ENCODE measurements at regions not wholly inside any gene's neighbourhood (a gene's known extent, or its start where the extent isn't known, plus 50 kb on each side); places are given as distances from the start of the nearest gene placed in this dataset.

GRCh38 chr20:36097337-36098151 lies 57.0 kb upstream of the EPB41L1 start:
- Histone ChIP-seq H3K9me1 (ENCODE audit: control insufficient read depth, extremely low read depth, insufficient read depth, low read length) (no peaks in the 10 kb centered on the region), H3K27me3 (ENCODE audit: control insufficient read depth, extremely low read depth, insufficient read depth, low read length) (no peaks in the 10 kb centered on the region), H3K9ac (ENCODE audit: control insufficient read depth, extremely low read depth, insufficient read depth, low read length) (no peak overlapping the region), H2AFZ (ENCODE audit: control insufficient read depth, low read length) (peak overlapping the region; percentile 11), H4K20me1 (ENCODE audit: control insufficient read depth, extremely low read depth, insufficient read depth, low read length) (no peaks in the 10 kb centered on the region), H3K27ac (ENCODE audit: control insufficient read depth, insufficient read depth, low read length) (no peak overlapping the region), H3K4me2 (ENCODE audit: control insufficient read depth, extremely low read depth, insufficient read depth, low read depth, low read length) (peak overlapping the region; percentile 22), H3K9me3 (ENCODE audit: control insufficient read depth, low read depth, low read length) (no peaks in the 10 kb centered on the region), H3K4me3 (ENCODE audit: control insufficient read depth in 2 of 3, extremely low read depth in 1 of 3, insufficient read depth in 2 of 3, low read depth in 1 of 3, low read length in 3 of 3) (no peak overlapping the region), H3K36me3 (ENCODE audit: control insufficient read depth in 2 of 2, extremely low read depth in 1 of 2, insufficient read depth in 2 of 2, low read length in 2 of 2) (no peaks in the 10 kb centered on the region), H3K4me1 (ENCODE audit: control insufficient read depth, extremely low read depth, insufficient read depth, low read length) (peaks cover 22% of the 10 kb centered on the region), H3K79me2 (ENCODE audit: control insufficient read depth, insufficient read depth, low read length) (no peaks in the 10 kb centered on the region)
- dilution Hi-C loops (cut with MboI; ENCODE audit: extremely low pct_ligation_motif_present, low sequenced_read_pairs), result no loop called here
- FAIRE-seq (no peak), DNase-seq (ENCODE audit: low read depth, low spot score) (no peak)
- TF ChIP-seq EZH2 (IDR thresholded peaks at IDR 0.05; ENCODE audit: low read length) (no peak), CTCF (optimal IDR thresholded peaks at IDR 0.05 in 1 of 3, IDR thresholded peaks at IDR 0.05 in 1 of 3, conservative IDR thresholded peaks at IDR 0.05 in 1 of 3; ENCODE audit: extremely low read depth in 1 of 3, insufficient read depth in 2 of 3, low read length in 3 of 3) (no peak)

GRCh38 chr20:36098364-36098763 lies 56.2 kb upstream of the EPB41L1 start:
- peak overlapping the region; percentile 11 for H2AFZ ChIP-seq (ENCODE audit: control insufficient read depth, low read length)
- H3K4me2 ChIP-seq (ENCODE audit: control insufficient read depth, extremely low read depth, insufficient read depth, low read depth, low read length), result peak overlapping the region; percentile 22
- no peaks in the 10 kb centered on the region for H4K20me1 ChIP-seq (ENCODE audit: control insufficient read depth, extremely low read depth, insufficient read depth, low read length)
- H3K27ac ChIP-seq (ENCODE audit: control insufficient read depth, insufficient read depth, low read length), result no peak overlapping the region
- H3K9ac ChIP-seq (ENCODE audit: control insufficient read depth, extremely low read depth, insufficient read depth, low read length), result no peak overlapping the region
- no peaks in the 10 kb centered on the region for H3K27me3 ChIP-seq (ENCODE audit: control insufficient read depth, extremely low read depth, insufficient read depth, low read length)
- no peak for DNase-seq (ENCODE audit: low read depth, low spot score)
- dilution Hi-C loops (cut with MboI; ENCODE audit: extremely low pct_ligation_motif_present, low sequenced_read_pairs), result no loop called here
- H3K79me2 ChIP-seq (ENCODE audit: control insufficient read depth, insufficient read depth, low read length), result no peaks in the 10 kb centered on the region
- TF ChIP-seq EZH2 (IDR thresholded peaks at IDR 0.05; ENCODE audit: low read length), result no peak
- no peak for TF ChIP-seq CTCF (optimal IDR thresholded peaks at IDR 0.05 in 1 of 3, IDR thresholded peaks at IDR 0.05 in 1 of 3, conservative IDR thresholded peaks at IDR 0.05 in 1 of 3; ENCODE audit: extremely low read depth in 1 of 3, insufficient read depth in 2 of 3, low read length in 3 of 3)
- no peaks in the 10 kb centered on the region for H3K9me1 ChIP-seq (ENCODE audit: control insufficient read depth, extremely low read depth, insufficient read depth, low read length)
- no peaks in the 10 kb centered on the region for H3K9me3 ChIP-seq (ENCODE audit: control insufficient read depth, low read depth, low read length)
- FAIRE-seq, result peak; percentile 57
- no peaks in the 10 kb centered on the region for H3K36me3 ChIP-seq (ENCODE audit: control insufficient read depth in 2 of 2, extremely low read depth in 1 of 2, insufficient read depth in 2 of 2, low read length in 2 of 2)
- H3K4me3 ChIP-seq (ENCODE audit: control insufficient read depth in 2 of 3, extremely low read depth in 1 of 3, insufficient read depth in 2 of 3, low read depth in 1 of 3, low read length in 3 of 3), result no peak overlapping the region
- H3K4me1 ChIP-seq (ENCODE audit: control insufficient read depth, extremely low read depth, insufficient read depth, low read length), result peaks cover 17% of the 10 kb centered on the region

Measured in keratinocyte (primary cell).